ENCODE measurements at regions not wholly inside any gene's neighbourhood (a gene's known extent, or its start where the extent isn't known, plus 50 kb on each side); places are given as distances from the start of the nearest gene placed in this dataset.

DNA sequence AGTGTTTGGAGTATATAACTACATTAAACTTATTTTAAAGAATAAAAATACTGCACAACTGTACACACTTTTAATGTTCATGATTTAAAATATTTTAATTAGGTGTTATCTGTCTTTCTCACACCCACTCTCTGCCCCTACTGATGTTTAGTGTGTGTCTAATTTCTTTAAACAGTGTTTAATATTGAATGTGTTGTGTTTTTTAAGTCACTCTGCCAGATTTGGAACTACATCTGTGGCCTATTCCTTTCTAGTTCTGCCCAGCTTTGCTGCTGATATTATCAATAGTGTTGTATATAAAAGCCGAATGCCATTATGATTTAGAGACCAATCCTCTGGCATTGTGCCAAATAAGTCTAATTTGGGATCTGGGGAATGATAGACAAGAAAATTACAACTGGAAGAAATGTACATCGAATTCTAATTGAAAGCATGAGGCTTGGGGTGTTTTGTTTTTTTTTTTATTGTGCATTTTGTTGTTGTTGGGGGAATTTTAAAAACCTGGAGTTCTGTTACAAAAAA is 398.0 kb downstream of the CPS1 start:
- H3K4me1 ChIP-seq = no peaks in the 10 kb centered on the region
- H3K36me3 ChIP-seq = no peaks in the 10 kb centered on the region
- WGBS, 2 donors = 60 to 74% methylated on average over 2 of the region's 2 CpGs
- TF ChIP-seq, protein P1, sequence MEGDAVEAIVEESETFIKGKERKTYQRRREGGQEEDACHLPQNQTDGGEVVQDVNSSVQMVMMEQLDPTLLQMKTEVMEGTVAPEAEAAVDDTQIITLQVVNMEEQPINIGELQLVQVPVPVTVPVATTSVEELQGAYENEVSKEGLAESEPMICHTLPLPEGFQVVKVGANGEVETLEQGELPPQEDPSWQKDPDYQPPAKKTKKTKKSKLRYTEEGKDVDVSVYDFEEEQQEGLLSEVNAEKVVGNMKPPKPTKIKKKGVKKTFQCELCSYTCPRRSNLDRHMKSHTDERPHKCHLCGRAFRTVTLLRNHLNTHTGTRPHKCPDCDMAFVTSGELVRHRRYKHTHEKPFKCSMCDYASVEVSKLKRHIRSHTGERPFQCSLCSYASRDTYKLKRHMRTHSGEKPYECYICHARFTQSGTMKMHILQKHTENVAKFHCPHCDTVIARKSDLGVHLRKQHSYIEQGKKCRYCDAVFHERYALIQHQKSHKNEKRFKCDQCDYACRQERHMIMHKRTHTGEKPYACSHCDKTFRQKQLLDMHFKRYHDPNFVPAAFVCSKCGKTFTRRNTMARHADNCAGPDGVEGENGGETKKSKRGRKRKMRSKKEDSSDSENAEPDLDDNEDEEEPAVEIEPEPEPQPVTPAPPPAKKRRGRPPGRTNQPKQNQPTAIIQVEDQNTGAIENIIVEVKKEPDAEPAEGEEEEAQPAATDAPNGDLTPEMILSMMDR (IDR thresholded peaks at IDR 0.05) = no peak
- H3K27me3 ChIP-seq = no peaks in the 10 kb centered on the region
- H3K4me3 ChIP-seq = no peak overlapping the region
- no peaks in the 10 kb centered on the region for H3K9me3 ChIP-seq
- intact Hi-C loops (cut with DNase I) = no loop called here
- H3K27ac ChIP-seq = no peak overlapping the region
- no peak for DNase-seq
- no peak for ATAC-seq

- no peak overlapping the region for H3K4me3 ChIP-seq
These were observed 399.2 kb downstream of the CPS1 start for GRCh38 chr2:210955591-210955990.

GRCh38 chr2:210956101-210956500 is 399.7 kb downstream of the CPS1 start:
- no peaks in the 10 kb centered on the region for H3K9me3 ChIP-seq
- no peaks in the 10 kb centered on the region for H3K27me3 ChIP-seq
- DNase-seq = no peak
- no peak overlapping the region for H3K27ac ChIP-seq
- ATAC-seq = no peak
- TF ChIP-seq, protein P1 (IDR thresholded peaks at IDR 0.05) = no peak
- H3K4me3 ChIP-seq = no peak overlapping the region
- intact Hi-C loops (cut with DNase I) = no loop called here
- no peaks in the 10 kb centered on the region for H3K4me1 ChIP-seq
- no peaks in the 10 kb centered on the region for H3K36me3 ChIP-seq

More at GRCh38 chr2:210955591-210955990, 399.2 kb downstream of the CPS1 start:
- H3K27ac ChIP-seq = no peak overlapping the region
- whole genome bisulfite sequencing, 2 donors = 66 to 79% methylated on average over 3 of the region's 3 CpGs
- H3K9me3 ChIP-seq = no peaks in the 10 kb centered on the region
- DNase-seq (no peak), ATAC-seq (no peak)
- no peaks in the 10 kb centered on the region for H3K27me3 ChIP-seq
- intact Hi-C loops (cut with DNase I) = no loop called here
- no peaks in the 10 kb centered on the region for H3K36me3 ChIP-seq
- H3K4me1 ChIP-seq = no peaks in the 10 kb centered on the region
- TF ChIP-seq, protein P1 (IDR thresholded peaks at IDR 0.05) = no peak

- DNase-seq (no peak), ATAC-seq (no peak)
- Histone ChIP-seq H3K4me1 (no peaks in the 10 kb centered on the region), H3K9me3 (no peaks in the 10 kb centered on the region), H3K4me3 (no peak overlapping the region), H3K36me3 (no peaks in the 10 kb centered on the region), H3K27ac (no peak overlapping the region), H3K27me3 (no peaks in the 10 kb centered on the region)
- intact Hi-C loops (cut with DNase I) = no loop called here
- WGBS, 2 donors = 53 to 68% methylated on average over 2 of the region's 2 CpGs
- TF ChIP-seq, protein P1 (IDR thresholded peaks at IDR 0.05) = no peak
These were observed 404.9 kb downstream of the CPS1 start for GRCh38 chr2:210961249-210961648.
